ENCODE measurements at regions not wholly inside any gene's neighbourhood (a gene's known extent, or its start where the extent isn't known, plus 50 kb on each side); places are given as distances from the start of the nearest gene placed in this dataset.
"Not testable (repeated sequence)": the region's sequence is repeated elsewhere in the genome, so short reads cannot be mapped to it uniquely, and the experiment has no call there.

- CTCF ChIA-PET = interaction anchor here (1.5 kb wide), 1 partner anchor 7 kb away, joined by 3 read pairs; no protein-coding TSS in a partner anchor
Observed at GRCh38 chr6:144666781-144667180, 381.6 kb downstream of the UTRN start.

GRCh38 chr6:144667532-144668503 is 382.7 kb downstream of the UTRN start:
- POLR2A ChIA-PET = no interaction called here
- CTCF ChIA-PET = interaction anchor here (1.5 kb wide), 1 partner anchor 8 kb away, joined by 3 read pairs; no protein-coding TSS in a partner anchor
- no peak for TF ChIP-seq CTCF (IDR thresholded peaks at IDR 0.05; ENCODE audit: low read depth, low read length)
- Histone ChIP-seq H3K4me3 (ENCODE audit: low read depth, low read length) (no peak overlapping the region), H3K9me3 (ENCODE audit: control insufficient read depth, insufficient read depth, low read length) (no peaks in the 10 kb centered on the region), H3K27me3 (ENCODE audit: control insufficient read depth, insufficient read depth, low read length) (no peaks in the 10 kb centered on the region), H3K27ac (ENCODE audit: low read depth, low read length) (no peak overlapping the region)
- DNase-seq (ENCODE audit: low read depth, low spot score) = no peak

More at GRCh38 chr6:144666781-144667180, 381.6 kb downstream of the UTRN start:
- Histone ChIP-seq H3K4me3 (ENCODE audit: low read depth, low read length) (no peak overlapping the region), H3K9me3 (ENCODE audit: control insufficient read depth, insufficient read depth, low read length) (no peaks in the 10 kb centered on the region), H3K27me3 (ENCODE audit: control insufficient read depth, insufficient read depth, low read length) (no peaks in the 10 kb centered on the region), H3K27ac (ENCODE audit: low read depth, low read length) (no peak overlapping the region)
- TF ChIP-seq CTCF (IDR thresholded peaks at IDR 0.05; ENCODE audit: low read depth, low read length) = no peak
- no peak for DNase-seq (ENCODE audit: low read depth, low spot score)
- POLR2A ChIA-PET = no interaction called here

GRCh38 chr6:144670259-144670658 is 385.1 kb downstream of the UTRN start:
- CTCF ChIA-PET; H3K27ac ChIP-seq (ENCODE audit: low read depth, low read length); H3K4me3 ChIP-seq (ENCODE audit: low read depth, low read length); DNase-seq (ENCODE audit: low read depth, low spot score); POLR2A ChIA-PET; H3K9me3 ChIP-seq (ENCODE audit: control insufficient read depth, insufficient read depth, low read length); H3K27me3 ChIP-seq (ENCODE audit: control insufficient read depth, insufficient read depth, low read length): not testable (repeated sequence)

- Histone ChIP-seq H3K27ac (ENCODE audit: low read depth, low read length) (no peak overlapping the region), H3K9me3 (ENCODE audit: control insufficient read depth, insufficient read depth, low read length) (peaks cover 2% of the 10 kb centered on the region; the same call in 1 of the 2 replicates), H3K27me3 (ENCODE audit: control insufficient read depth, insufficient read depth, low read length) (no peaks in the 10 kb centered on the region), H3K4me3 (ENCODE audit: low read depth, low read length) (no peak overlapping the region)
- TF ChIP-seq CTCF (IDR thresholded peaks at IDR 0.05; ENCODE audit: low read depth, low read length) = no peak
- ChIA-PET POLR2A (no interaction called here), CTCF (no interaction called here)
- DNase-seq (ENCODE audit: low read depth, low spot score) = no peak
Observed at GRCh38 chr6:144673807-144674206, 388.7 kb downstream of the UTRN start.

GRCh38 chr6:144675231-144675861 is 390.2 kb downstream of the UTRN start:
- CTCF ChIA-PET = interaction anchor here (1.2 kb wide), 1 partner anchor 90 kb away, joined by 3 read pairs; no protein-coding TSS in a partner anchor
- no peak overlapping the region for H3K27ac ChIP-seq (ENCODE audit: low read depth, low read length)
- POLR2A ChIA-PET = no interaction called here
- H3K4me3 ChIP-seq (ENCODE audit: low read depth, low read length) = no peak overlapping the region
- no peak for DNase-seq (ENCODE audit: low read depth, low spot score)
- no peaks in the 10 kb centered on the region for H3K27me3 ChIP-seq (ENCODE audit: control insufficient read depth, insufficient read depth, low read length)
- peaks cover 2% of the 10 kb centered on the region; the same call in 1 of the 2 replicates for H3K9me3 ChIP-seq (ENCODE audit: control insufficient read depth, insufficient read depth, low read length)
- TF ChIP-seq CTCF (IDR thresholded peaks at IDR 0.05; ENCODE audit: low read depth, low read length) = no peak

GRCh38 chr6:144676310-144676709 is 391.2 kb downstream of the UTRN start:
- DNase-seq (ENCODE audit: low read depth, low spot score); POLR2A ChIA-PET; H3K27me3 ChIP-seq (ENCODE audit: control insufficient read depth, insufficient read depth, low read length); H3K4me3 ChIP-seq (ENCODE audit: low read depth, low read length); H3K27ac ChIP-seq (ENCODE audit: low read depth, low read length); H3K9me3 ChIP-seq (ENCODE audit: control insufficient read depth, insufficient read depth, low read length); CTCF ChIA-PET: not testable (repeated sequence)

GRCh38 chr6:144677263-144677662 is 392.1 kb downstream of the UTRN start:
- POLR2A ChIA-PET, CTCF ChIA-PET: not testable (repeated sequence)

More at GRCh38 chr6:144677263-144677662, 392.1 kb downstream of the UTRN start:
- not testable (repeated sequence) for H3K27me3 ChIP-seq (ENCODE audit: control insufficient read depth, insufficient read depth, low read length); H3K27ac ChIP-seq (ENCODE audit: low read depth, low read length); DNase-seq (ENCODE audit: low read depth, low spot score); H3K4me3 ChIP-seq (ENCODE audit: low read depth, low read length); H3K9me3 ChIP-seq (ENCODE audit: control insufficient read depth, insufficient read depth, low read length)

Measured in AG04450 (cell line).